RWPE1 (cell line): ENCODE measurements at regions not wholly inside any gene's neighbourhood (a gene's known extent, or its start where the extent isn't known, plus 50 kb on each side); places are given as distances from the start of the nearest gene placed in this dataset.

ENCODE experiments used
- CTCF ChIA-PET: fragments of 350-600 bp; sonication (Branson Sonifier 250); formaldehyde crosslinking; extraction: SDS; loops from one replicate; lab custom pipeline; 2021; lab: Yijun Ruan, JAX
- POLR2A ChIA-PET: fragments of 400-600 bp; formaldehyde crosslinking; extraction: SDS; loops from one replicate; lab custom pipeline; 2020; ENCODE audit warnings: antibody characterized with exemption; ENCODE audit not compliant: low non-redundant PET; lab: Yijun Ruan, JAX
- DNase-seq: peaks from one replicate; pipeline ENCODE4 v3.0.0; 2012; ENCODE audit warnings: low spot score
- H3K27ac ChIP-seq: fragments of 450-650 bp; 2 replicates; pipeline ENCODE4 v1.5.1; 2017
- CTCF ChIP-seq: fragments of 450-650 bp; conservative IDR thresholded peaks from 2 replicates; pipeline ENCODE4 v1.5.1; 2017; ENCODE audit warnings: low read depth, mild to moderate bottlenecking

- CTCF ChIA-PET = no interaction called here
- peak; percentile 12 for DNase-seq
- no peak overlapping the region for H3K27ac ChIP-seq
- no peak for TF ChIP-seq CTCF
- POLR2A ChIA-PET = no interaction called here
Observed at GRCh38 chr13:103386341-103386740, 320.1 kb upstream of the SLC10A2 start.

GRCh38 chr13:103373916-103374315, 307.7 kb upstream of the SLC10A2 start:
- H3K27ac ChIP-seq = no peak overlapping the region
- POLR2A ChIA-PET = no interaction called here
- no peak for DNase-seq
- CTCF ChIA-PET = no interaction called here
- TF ChIP-seq CTCF = no peak

GRCh38 chr13:103371271-103371670, 305.1 kb upstream of the SLC10A2 start:
- ChIA-PET CTCF (no interaction called here), POLR2A (no interaction called here)
- no peak for DNase-seq
- no peak overlapping the region for H3K27ac ChIP-seq
- no peak for TF ChIP-seq CTCF

GRCh38 chr13:103370790-103371189, 304.6 kb upstream of the SLC10A2 start:
- ChIA-PET POLR2A (no interaction called here), CTCF (interaction anchor here (0.6 kb wide), 1 partner anchor 46 kb away, joined by 3 read pairs; no protein-coding TSS in a partner anchor)
- no peak for TF ChIP-seq CTCF
- no peak overlapping the region for H3K27ac ChIP-seq
- DNase-seq = no peak

GRCh38 chr13:103358255-103358932, 292.2 kb upstream of the SLC10A2 start:
- ChIA-PET CTCF (interaction anchor here (0.7 kb wide), 1 partner anchor 430 kb away, joined by 4 read pairs; no protein-coding TSS in a partner anchor), POLR2A (no interaction called here)
- no peak for DNase-seq
- H3K27ac ChIP-seq = no peak overlapping the region
- TF ChIP-seq CTCF = no peak

- no peak for DNase-seq
- ChIA-PET POLR2A (no interaction called here), CTCF (no interaction called here)
- H3K27ac ChIP-seq = no peak overlapping the region
- TF ChIP-seq CTCF = no peak
Observed at GRCh38 chr13:103356226-103356864, 290.1 kb upstream of the SLC10A2 start.
